Endothelial cell (in vitro differentiated cells): ENCODE measurements at regions not wholly inside any gene's neighbourhood (a gene's known extent, or its start where the extent isn't known, plus 50 kb on each side); places are given as distances from the start of the nearest gene placed in this dataset.

Experiments used
- DNase-seq: peaks from one replicate; pipeline ENCODE4 v3.0.0; 2021; ENCODE audit warnings: low spot score
- H3K27ac Mint-ChIP-seq: one replicate; pipeline ENCODE4 v1.8.0; 2021; ENCODE audit warnings: mixed read lengths, inconsistent platforms; ENCODE audit not compliant: unreplicated experiment
- H3K27me3 Mint-ChIP-seq: one replicate; pipeline ENCODE4 v1.8.0; 2021; ENCODE audit warnings: mild to moderate bottlenecking, moderate library complexity, mixed read lengths, inconsistent platforms; ENCODE audit not compliant: unreplicated experiment
- H3K36me3 Mint-ChIP-seq: one replicate; pipeline ENCODE4 v1.8.0; 2021; ENCODE audit warnings: mild to moderate bottlenecking, low read depth, mixed read lengths, inconsistent platforms; ENCODE audit not compliant: unreplicated experiment
- H3K4me1 Mint-ChIP-seq: one replicate; pipeline ENCODE4 v1.8.0; 2021; ENCODE audit warnings: mild to moderate bottlenecking, mixed read lengths, inconsistent platforms; ENCODE audit not compliant: unreplicated experiment
- H3K4me3 Mint-ChIP-seq: one replicate; pipeline ENCODE4 v1.8.0; 2021; ENCODE audit warnings: mild to moderate bottlenecking, mixed read lengths, inconsistent platforms; ENCODE audit not compliant: unreplicated experiment
- H3K9me3 Mint-ChIP-seq: one replicate; pipeline ENCODE4 v1.8.0; 2021; ENCODE audit warnings: mixed read lengths, inconsistent platforms; ENCODE audit not compliant: unreplicated experiment
- TF ChIP-seq, protein P1 (sequence below): fragments of 200-600 bp; sonication (generic); IDR thresholded peaks from one replicate; pipeline ENCODE4 v1.5.0; 2021; ENCODE audit warnings: antibody characterized with exemption; ENCODE audit not compliant: unreplicated experiment

DNA sequence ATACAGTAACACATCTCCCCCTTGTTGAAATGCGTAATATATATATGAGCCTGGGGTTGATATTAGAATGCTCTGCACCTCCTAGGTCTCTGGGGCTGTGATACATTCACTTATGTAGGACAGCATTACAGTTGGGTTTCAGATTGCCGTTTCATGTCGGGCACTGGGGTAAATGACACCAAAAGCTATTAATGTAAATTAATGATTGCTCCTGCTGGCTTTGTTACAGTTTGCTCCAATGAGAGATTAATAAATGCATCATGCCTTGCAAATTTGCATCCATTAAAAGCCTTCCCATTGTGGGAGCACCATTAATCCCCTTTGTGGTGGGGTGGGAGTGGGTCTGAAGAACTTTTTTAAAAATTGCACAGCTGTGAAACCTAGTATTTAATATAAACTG lies 584.4 kb upstream of the EEF2KMT start:
- H3K27me3 Mint-ChIP-seq, result peaks cover 2% of the 10 kb centered on the region

DNA sequence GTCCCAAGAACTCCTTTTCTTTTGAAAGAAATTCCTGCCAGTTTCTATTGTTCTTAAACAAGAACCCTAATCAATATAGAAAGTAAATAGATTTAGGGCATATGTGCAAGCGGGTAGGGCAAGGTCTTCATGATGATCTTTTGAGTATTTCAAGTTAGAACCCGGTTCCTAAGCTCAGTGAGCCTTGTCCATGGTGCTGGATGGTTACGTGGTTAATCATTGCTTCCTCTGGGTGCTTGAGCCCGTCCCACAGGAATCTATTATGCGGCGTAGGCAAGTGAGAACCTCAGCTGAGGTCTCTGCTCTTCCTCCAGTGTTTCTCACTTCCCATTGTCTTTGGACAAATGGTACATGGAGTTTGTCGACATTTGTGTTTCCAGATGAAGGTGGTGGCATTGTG lies 580.8 kb upstream of the EEF2KMT start:
- H3K4me1 Mint-ChIP-seq, result no peaks in the 10 kb centered on the region
- peak; percentile 47 for DNase-seq
- TF ChIP-seq, protein P1, sequence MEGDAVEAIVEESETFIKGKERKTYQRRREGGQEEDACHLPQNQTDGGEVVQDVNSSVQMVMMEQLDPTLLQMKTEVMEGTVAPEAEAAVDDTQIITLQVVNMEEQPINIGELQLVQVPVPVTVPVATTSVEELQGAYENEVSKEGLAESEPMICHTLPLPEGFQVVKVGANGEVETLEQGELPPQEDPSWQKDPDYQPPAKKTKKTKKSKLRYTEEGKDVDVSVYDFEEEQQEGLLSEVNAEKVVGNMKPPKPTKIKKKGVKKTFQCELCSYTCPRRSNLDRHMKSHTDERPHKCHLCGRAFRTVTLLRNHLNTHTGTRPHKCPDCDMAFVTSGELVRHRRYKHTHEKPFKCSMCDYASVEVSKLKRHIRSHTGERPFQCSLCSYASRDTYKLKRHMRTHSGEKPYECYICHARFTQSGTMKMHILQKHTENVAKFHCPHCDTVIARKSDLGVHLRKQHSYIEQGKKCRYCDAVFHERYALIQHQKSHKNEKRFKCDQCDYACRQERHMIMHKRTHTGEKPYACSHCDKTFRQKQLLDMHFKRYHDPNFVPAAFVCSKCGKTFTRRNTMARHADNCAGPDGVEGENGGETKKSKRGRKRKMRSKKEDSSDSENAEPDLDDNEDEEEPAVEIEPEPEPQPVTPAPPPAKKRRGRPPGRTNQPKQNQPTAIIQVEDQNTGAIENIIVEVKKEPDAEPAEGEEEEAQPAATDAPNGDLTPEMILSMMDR, result no peak
- no peak overlapping the region for H3K4me3 Mint-ChIP-seq
- no peaks in the 10 kb centered on the region for H3K36me3 Mint-ChIP-seq
- H3K9me3 Mint-ChIP-seq, result no peaks in the 10 kb centered on the region
- no peak overlapping the region for H3K27ac Mint-ChIP-seq
- no peaks in the 10 kb centered on the region for H3K27me3 Mint-ChIP-seq

More for the DNA sequence above, 584.4 kb upstream of the EEF2KMT start:
- no peaks in the 10 kb centered on the region for H3K4me1 Mint-ChIP-seq
- H3K27ac Mint-ChIP-seq, result no peak overlapping the region
- DNase-seq, result no peak
- H3K4me3 Mint-ChIP-seq, result no peak overlapping the region
- no peaks in the 10 kb centered on the region for H3K36me3 Mint-ChIP-seq
- TF ChIP-seq, protein P1, result no peak
- no peaks in the 10 kb centered on the region for H3K9me3 Mint-ChIP-seq

DNA sequence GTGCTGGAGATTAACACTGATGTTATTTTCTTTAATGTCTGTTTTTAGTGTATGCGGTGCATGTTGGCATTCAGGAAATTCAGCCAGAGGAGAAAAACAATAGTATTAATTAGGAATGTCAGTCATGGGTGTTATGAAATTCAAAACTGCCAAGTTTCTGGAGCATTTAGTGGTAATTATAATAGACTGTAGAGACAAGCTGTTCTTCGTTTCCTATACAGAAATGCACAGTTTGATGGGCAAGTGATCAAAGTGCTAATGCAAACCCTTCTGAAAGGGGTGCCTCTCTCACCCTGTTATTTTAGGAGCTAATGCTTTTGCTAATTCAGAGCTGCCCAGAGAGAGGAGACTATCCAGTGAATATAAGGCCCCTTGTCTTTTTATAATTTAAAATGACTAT lies 573.8 kb upstream of the EEF2KMT start:
- Mint-ChIP-seq H3K9me3 (no peaks in the 10 kb centered on the region), H3K4me1 (no peaks in the 10 kb centered on the region), H3K4me3 (no peak overlapping the region)

DNA sequence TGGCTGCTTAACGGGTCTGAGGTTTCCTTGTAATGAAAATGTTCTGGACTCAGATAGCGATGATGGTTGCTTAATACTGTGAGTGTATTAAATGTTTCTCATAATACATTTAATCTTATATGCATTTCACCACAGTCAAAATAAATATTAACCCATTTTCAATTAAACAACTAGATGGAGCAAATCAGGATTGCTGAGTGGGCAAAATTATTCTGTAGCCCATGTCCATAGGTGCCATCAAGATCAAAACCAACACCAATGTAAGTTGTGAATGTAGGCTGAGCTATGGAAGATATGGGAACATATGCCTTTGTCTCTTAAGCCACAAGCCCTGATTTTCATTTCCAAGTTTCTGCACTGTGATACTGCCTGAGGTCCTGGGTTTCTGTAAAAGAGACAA lies 572.6 kb upstream of the EEF2KMT start:
- no peak overlapping the region for H3K27ac Mint-ChIP-seq
- no peaks in the 10 kb centered on the region for H3K27me3 Mint-ChIP-seq
- TF ChIP-seq, protein P1, result no peak
- no peak for DNase-seq
- no peak overlapping the region for H3K4me3 Mint-ChIP-seq
- H3K4me1 Mint-ChIP-seq, result no peaks in the 10 kb centered on the region
- H3K36me3 Mint-ChIP-seq, result no peaks in the 10 kb centered on the region
- no peaks in the 10 kb centered on the region for H3K9me3 Mint-ChIP-seq

More for the DNA sequence above, 573.8 kb upstream of the EEF2KMT start:
- H3K27me3 Mint-ChIP-seq, result no peaks in the 10 kb centered on the region
- TF ChIP-seq, protein P1, result no peak
- H3K27ac Mint-ChIP-seq, result no peak overlapping the region
- DNase-seq, result no peak
- no peaks in the 10 kb centered on the region for H3K36me3 Mint-ChIP-seq

DNA sequence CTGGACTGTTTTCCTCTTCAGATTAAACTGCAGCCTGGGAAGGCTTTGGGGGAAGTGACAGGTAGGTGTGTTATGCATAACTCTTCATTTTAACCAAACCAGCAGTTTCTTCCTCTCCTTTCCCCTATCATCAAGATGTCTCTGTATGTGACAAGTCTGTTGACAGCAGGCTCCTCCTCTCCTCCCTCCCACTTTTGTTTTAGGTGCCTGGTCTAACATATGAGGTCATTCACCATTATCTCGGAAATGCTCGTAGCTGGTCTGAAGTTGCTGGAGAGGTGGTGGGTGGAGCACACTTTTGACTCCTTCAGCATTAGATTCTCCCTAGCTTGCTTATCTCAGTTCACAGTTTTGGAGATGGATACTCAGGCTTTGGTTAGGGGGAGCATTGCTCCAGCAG lies 571.0 kb upstream of the EEF2KMT start:
- Mint-ChIP-seq H3K4me3 (no peak overlapping the region), H3K4me1 (no peaks in the 10 kb centered on the region), H3K27ac (no peak overlapping the region), H3K27me3 (no peaks in the 10 kb centered on the region), H3K36me3 (no peaks in the 10 kb centered on the region), H3K9me3 (no peaks in the 10 kb centered on the region)
- no peak for DNase-seq
- TF ChIP-seq, protein P1, result no peak
